AG09309 (cell line): ENCODE measurements at regions not wholly inside any gene's neighbourhood (a gene's known extent, or its start where the extent isn't known, plus 50 kb on each side); places are given as distances from the start of the nearest gene placed in this dataset.

Experiments used
- DNase-seq: peaks from one replicate; pipeline ENCODE4 v3.0.0-alpha.2; 2010; ENCODE audit warnings: low read depth
- H3K4me3 ChIP-seq: 2 replicates; pipeline ENCODE4 v1.5.1; 2011; ENCODE audit warnings: mild to moderate bottlenecking, low read depth, low read length, moderate library complexity; ENCODE audit not compliant: control insufficient read depth
- CTCF ChIP-seq: IDR thresholded peaks from 2 replicates; pipeline ENCODE4 v1.5.1; 2011; ENCODE audit warnings: mild to moderate bottlenecking, low read depth, low read length, inconsistent platforms; ENCODE audit not compliant: insufficient read depth, control insufficient read depth; ENCODE audit errors: missing control alignments

GRCh38 chr15:69880571-69881301 lies 217.0 kb downstream of the TLE3 start:
- no peak overlapping the region for H3K4me3 ChIP-seq
- TF ChIP-seq CTCF: no peak
- DNase-seq: no peak

GRCh38 chr15:69881302-69881670 lies 216.4 kb downstream of the TLE3 start:
- no peak for TF ChIP-seq CTCF
- H3K4me3 ChIP-seq: no peak overlapping the region
- no peak for DNase-seq

- H3K4me3 ChIP-seq: no peak overlapping the region
- no peak for DNase-seq
- TF ChIP-seq CTCF: no peak
Observed at GRCh38 chr15:69881766-69882165, 216.0 kb downstream of the TLE3 start.

- DNase-seq: no peak
- no peak overlapping the region for H3K4me3 ChIP-seq
- no peak for TF ChIP-seq CTCF
Observed at GRCh38 chr15:69883306-69883705, 214.4 kb downstream of the TLE3 start.

GRCh38 chr15:69885173-69885955 lies 212.4 kb downstream of the TLE3 start:
- DNase-seq: no peak
- H3K4me3 ChIP-seq: no peak overlapping the region
- TF ChIP-seq CTCF: no peak

- H3K4me3 ChIP-seq: no peak overlapping the region
- TF ChIP-seq CTCF: no peak
- no peak for DNase-seq
Observed at GRCh38 chr15:69887009-69887408, 210.7 kb downstream of the TLE3 start.
